Stomach (tissue), 4 donors: ENCODE measurements at regions not wholly inside any gene's neighbourhood (a gene's known extent, or its start where the extent isn't known, plus 50 kb on each side); places are given as distances from the start of the nearest gene placed in this dataset.

Experiments
- EP300 ChIP-seq: sonication (generic); formaldehyde crosslinking; IDR thresholded peaks from one replicate; pipeline ENCODE4 v1.6.1; 2017; ENCODE audit warnings: antibody characterized with exemption
- TF ChIP-seq, protein P1 (sequence below), 7 experiments: fragments of 450-650 bp in 4 of 7; fragments of 200-600 bp in 3 of 7; sonication (generic) in 3 of 7; IDR thresholded peaks; one replicate each; pipeline ENCODE4 v1.5.1; 2016 to 2019; ENCODE audit warnings: antibody characterized with exemption in 7 of 7, control low read depth in 2 of 7, mild to moderate bottlenecking in 1 of 7

DNA sequence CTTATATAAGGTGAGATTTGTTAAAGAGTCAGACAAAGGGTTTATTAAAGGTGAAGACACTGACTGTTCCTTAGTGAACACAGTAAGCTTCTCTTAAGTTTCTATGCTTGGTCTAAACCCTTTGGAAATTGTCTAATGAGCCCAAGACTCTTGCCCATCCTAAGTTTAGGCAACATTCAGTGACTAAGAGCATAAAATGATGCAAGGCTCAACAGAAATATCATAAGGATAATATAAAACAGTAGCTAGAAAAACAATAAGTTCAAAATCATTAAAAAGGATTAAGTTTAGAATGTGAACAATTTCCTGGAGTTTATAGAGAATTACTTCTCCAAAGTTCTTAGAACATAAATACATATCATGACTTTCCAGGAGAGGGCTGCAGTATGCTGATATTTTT is 108.9 kb upstream of the PDC start:
- TF ChIP-seq, protein P1, sequence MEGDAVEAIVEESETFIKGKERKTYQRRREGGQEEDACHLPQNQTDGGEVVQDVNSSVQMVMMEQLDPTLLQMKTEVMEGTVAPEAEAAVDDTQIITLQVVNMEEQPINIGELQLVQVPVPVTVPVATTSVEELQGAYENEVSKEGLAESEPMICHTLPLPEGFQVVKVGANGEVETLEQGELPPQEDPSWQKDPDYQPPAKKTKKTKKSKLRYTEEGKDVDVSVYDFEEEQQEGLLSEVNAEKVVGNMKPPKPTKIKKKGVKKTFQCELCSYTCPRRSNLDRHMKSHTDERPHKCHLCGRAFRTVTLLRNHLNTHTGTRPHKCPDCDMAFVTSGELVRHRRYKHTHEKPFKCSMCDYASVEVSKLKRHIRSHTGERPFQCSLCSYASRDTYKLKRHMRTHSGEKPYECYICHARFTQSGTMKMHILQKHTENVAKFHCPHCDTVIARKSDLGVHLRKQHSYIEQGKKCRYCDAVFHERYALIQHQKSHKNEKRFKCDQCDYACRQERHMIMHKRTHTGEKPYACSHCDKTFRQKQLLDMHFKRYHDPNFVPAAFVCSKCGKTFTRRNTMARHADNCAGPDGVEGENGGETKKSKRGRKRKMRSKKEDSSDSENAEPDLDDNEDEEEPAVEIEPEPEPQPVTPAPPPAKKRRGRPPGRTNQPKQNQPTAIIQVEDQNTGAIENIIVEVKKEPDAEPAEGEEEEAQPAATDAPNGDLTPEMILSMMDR (IDR thresholded peaks at IDR 0.05) = no peak
- no peak for TF ChIP-seq EP300
